ENCODE measurements at regions not wholly inside any gene's neighbourhood (a gene's known extent, or its start where the extent isn't known, plus 50 kb on each side); places are given as distances from the start of the nearest gene placed in this dataset.

- TF ChIP-seq CTCF (IDR thresholded peaks at IDR 0.05) (no peak), POLR2A (IDR thresholded peaks at IDR 0.05) (no peak)
- Histone ChIP-seq H3K36me3 (no peaks in the 10 kb centered on the region), H3K27me3 (no peaks in the 10 kb centered on the region), H3K9me3 (no peaks in the 10 kb centered on the region), H3K27ac (peak overlapping the region in 1 of 4 donors; percentile 10), H3K4me1 (peaks cover 17 to 86% (median 28%) of the 10 kb centered on the region in 3 donors), H3K4me3 (no peak overlapping the region)
- intact Hi-C loops (cut with DNase I) = no loop called here
- DNase-seq = no peak
These were observed 187.7 kb downstream of the TMTC3 start for GRCh38 chr12:88329833-88330232.

GRCh38 chr12:88334271-88334670, 192.2 kb downstream of the TMTC3 start:
- no peak for TF ChIP-seq POLR2A (IDR thresholded peaks at IDR 0.05)
- TF ChIP-seq CTCF (IDR thresholded peaks at IDR 0.05) = no peak
- intact Hi-C loops (cut with DNase I) = no loop called here
- 21 to 48% methylated on average over 3 of the region's 3 CpGs for WGBS, 2 donors
- Histone ChIP-seq H3K36me3 (no peaks in the 10 kb centered on the region), H3K9me3 (no peaks in the 10 kb centered on the region), H3K27me3 (no peaks in the 10 kb centered on the region), H3K4me1 (peaks cover 7 to 81% (median 20%) of the 10 kb centered on the region in 3 donors), H3K27ac (peak overlapping the region; percentile 51 to 74 (median 70)), H3K4me3 (no peak overlapping the region)
- DNase-seq = no peak

- Histone ChIP-seq H3K36me3 (no peaks in the 10 kb centered on the region), H3K4me1 (peaks cover 7 to 71% (median 24%) of the 10 kb centered on the region in 3 donors), H3K4me3 (no peak overlapping the region), H3K27me3 (no peaks in the 10 kb centered on the region), H3K9me3 (no peaks in the 10 kb centered on the region), H3K27ac (no peak overlapping the region)
- DNase-seq = no peak
- intact Hi-C loops (cut with DNase I) = no loop called here
- TF ChIP-seq POLR2A (IDR thresholded peaks at IDR 0.05) (no peak), CTCF (IDR thresholded peaks at IDR 0.05) (no peak)
- 63 to 65% methylated on average over 8 of the region's 8 CpGs for WGBS, 2 donors
These were observed 194.1 kb downstream of the TMTC3 start for GRCh38 chr12:88336076-88336739.

GRCh38 chr12:88338486-88338885, 196.4 kb downstream of the TMTC3 start:
- Histone ChIP-seq H3K9me3 (no peaks in the 10 kb centered on the region), H3K27ac (no peak overlapping the region), H3K4me3 (no peak overlapping the region), H3K36me3 (no peaks in the 10 kb centered on the region), H3K27me3 (no peaks in the 10 kb centered on the region), H3K4me1 (peaks cover 5 to 50% (median 21%) of the 10 kb centered on the region in 3 donors)
- 0% methylated on average over 1 of the region's 1 CpG for WGBS, 2 donors
- TF ChIP-seq POLR2A (IDR thresholded peaks at IDR 0.05) = no peak
- no peak for TF ChIP-seq CTCF (IDR thresholded peaks at IDR 0.05)
- intact Hi-C loops (cut with DNase I) = no loop called here
- no peak for DNase-seq

GRCh38 chr12:88339254-88339949, 197.3 kb downstream of the TMTC3 start:
- TF ChIP-seq CTCF (IDR thresholded peaks at IDR 0.05) = no peak
- TF ChIP-seq POLR2A (IDR thresholded peaks at IDR 0.05) = no peak
- intact Hi-C loops (cut with DNase I) = no loop called here
- H3K27ac ChIP-seq = no peak overlapping the region
- H3K9me3 ChIP-seq = no peaks in the 10 kb centered on the region
- peaks cover 0 to 41% (median 15%) of the 10 kb centered on the region in 3 donors for H3K4me1 ChIP-seq
- H3K36me3 ChIP-seq = no peaks in the 10 kb centered on the region
- WGBS, 2 donors = 55 to 62% methylated on average over 1 of the region's 1 CpG
- H3K27me3 ChIP-seq = no peaks in the 10 kb centered on the region
- H3K4me3 ChIP-seq = no peak overlapping the region
- DNase-seq = no peak
